ENCODE measurements at regions not wholly inside any gene's neighbourhood (a gene's known extent, or its start where the extent isn't known, plus 50 kb on each side); places are given as distances from the start of the nearest gene placed in this dataset.
"Not testable (repeated sequence)": the region's sequence is repeated elsewhere in the genome, so short reads cannot be mapped to it uniquely, and the experiment has no call there.

DNA sequence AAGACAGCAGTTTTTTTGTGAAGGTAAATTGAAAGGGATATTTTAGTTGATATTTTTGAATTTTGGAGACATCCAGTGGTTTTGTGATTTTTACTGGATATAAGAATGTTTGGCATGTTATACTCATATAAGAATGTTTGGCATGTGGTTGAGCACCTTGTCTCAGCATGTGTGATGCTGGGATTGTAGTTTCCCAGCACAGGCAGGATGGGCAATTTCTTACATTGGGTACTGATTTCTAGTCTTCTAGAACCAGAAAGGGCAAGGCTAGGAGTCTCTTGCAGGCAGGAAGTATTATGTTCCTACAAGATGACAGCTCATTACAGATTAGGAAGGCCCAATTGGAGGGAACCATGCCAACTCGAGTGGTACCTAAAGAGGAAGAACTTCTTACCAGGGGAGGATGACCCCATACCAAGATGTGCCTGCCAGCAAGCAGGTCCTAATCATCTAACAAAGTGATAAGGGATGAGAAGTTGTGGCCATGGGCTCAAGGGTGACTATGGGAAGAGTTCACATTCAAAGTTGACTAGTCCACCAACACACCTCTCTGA, 377.8 kb downstream of the UTRN start:
- no peak for DNase-seq

DNA sequence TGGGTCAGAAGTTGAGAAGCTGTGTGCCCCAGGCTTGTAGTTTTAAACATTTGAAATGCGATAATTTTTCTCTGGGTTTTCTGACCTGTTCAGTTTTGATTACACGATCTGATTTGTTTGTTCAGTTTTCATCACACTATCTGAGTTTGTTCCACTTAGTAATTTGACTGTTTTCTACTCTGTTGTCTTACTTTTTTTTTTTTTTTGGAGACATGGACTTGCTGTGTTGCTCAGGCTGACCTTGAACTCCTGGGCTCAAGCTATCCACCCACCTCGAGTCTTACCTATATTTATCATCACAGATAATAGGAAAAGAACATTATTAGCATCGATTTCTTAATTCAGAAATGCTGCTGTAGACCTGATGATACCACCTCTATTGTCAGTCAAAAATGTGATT, 379.1 kb downstream of the UTRN start:
- DNase-seq: no peak

DNA sequence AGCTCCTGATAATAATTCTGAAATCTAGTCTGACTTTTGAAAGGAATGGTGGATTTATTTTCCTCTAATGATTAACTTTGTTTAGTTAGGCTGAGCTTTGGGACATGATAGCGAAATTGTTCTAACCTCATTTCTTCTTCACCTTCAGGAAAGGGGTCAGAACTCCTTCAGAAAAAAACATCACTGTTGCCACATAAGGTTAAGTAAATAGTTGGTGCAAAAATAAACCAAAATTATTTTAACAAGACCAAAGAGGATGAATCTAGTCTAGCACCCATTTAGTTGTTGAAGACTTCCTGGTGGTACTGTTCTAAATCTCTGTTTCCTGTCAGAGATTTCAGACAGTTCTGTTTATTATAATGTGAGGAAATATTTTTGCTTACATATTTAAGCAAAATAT, 379.8 kb downstream of the UTRN start:
- DNase-seq: no peak

DNA sequence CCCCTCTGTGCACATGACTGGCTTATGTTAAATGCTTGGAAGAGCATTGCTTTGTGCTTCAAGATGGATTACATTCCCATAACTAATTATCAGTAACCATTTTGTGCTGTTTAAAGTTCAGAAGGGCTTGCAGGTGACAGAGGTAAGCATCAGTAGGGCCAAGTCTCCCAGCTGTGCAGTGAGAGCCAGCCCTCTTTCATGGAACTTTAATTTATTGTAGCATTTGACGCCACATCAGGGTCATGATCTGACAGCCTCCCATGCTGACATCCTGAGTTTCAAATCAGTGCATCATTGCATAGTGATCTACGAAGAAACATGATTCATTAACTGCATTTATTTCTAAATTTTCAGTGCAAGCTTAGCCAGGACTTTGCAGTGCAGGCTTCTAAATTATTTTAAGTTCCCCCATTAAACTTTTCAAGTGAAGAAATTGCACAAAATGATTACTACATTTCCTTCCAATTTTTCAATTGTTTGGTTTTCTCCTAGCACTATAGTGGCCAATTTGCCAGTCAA, 380.9 kb downstream of the UTRN start:
- no peak for DNase-seq

DNA sequence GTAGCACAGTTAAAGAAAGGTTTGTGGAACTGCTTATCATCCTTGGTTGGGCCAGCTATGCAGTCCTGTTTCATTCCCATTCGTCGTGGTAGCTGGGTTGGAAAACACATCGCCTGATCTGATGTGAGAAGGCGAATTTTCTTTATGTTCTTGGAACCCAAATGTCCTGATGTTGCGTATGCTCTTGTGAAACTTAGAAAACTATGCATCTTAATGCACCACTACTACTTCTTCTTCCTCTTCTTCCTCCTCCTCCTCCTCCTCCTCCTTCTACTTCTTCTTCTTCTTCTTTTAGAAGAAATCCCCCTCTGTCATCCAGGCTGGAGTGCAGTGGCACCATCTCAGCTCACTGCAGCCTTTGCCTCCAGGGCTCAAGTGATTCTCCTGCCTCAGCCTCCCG, 381.6 kb downstream of the UTRN start:
- DNase-seq: no peak

DNA sequence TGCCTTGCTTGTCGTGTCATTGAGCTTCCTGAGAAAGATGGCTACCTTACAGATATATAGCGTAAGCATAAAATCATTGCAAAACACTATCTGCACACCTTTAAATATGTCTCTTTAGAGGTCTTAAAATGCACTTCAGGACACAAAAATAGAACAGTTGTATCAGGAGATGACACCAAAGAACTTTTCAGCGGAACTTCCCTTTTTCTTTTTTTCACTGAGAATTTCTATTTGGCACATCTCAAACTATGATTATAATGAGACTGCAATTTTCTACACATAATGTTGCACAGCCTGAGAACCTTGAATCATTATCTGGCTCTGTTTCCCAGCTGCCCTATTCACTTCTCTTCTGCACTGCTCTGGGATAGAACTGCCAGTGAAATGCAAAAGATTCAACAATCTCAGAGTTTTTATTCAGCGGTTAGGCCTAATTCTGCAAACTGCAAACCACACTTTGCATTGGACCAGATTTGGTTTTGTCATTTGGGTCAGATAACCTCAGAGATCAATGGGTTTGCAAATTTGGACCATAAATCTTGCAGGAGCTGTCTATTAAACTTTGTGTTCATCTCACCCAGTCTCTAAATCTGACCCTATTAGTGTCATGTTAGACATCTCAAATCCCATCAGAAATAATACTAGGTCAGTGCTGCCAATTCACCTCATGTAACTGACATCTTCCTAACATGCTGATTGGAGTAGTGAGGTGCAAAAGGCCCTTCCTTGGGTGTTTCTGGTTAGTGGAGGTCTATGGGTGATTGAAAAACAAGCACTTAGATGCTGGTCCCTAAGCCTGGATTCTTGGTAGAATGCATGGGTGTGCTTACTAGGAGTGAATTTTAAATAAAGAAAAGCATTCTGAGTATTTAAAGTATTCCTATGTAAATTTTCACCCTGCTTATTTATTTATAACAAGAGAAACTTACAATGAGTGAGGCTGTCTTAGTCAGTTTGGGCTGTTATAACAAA, 382.7 kb downstream of the UTRN start:
- DNase-seq: no peak

DNA sequence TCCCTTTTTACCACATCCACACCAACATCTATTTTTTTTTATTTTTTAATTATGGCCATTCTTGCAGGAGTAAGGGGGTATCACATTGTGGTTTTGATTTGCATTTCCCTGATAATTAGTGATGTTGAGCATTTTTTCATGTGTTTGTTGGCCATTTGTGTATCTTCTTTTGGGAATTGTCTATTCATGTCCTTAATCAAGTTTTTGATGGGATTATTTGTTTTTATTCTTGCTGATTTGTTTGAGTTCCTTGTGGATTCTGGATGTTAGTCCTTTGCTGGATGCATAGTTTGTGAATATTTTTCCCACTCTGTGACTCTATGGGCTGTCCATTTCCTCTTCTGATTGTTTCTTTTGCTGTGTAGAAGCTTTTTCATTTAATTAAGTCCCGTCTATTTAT, 385.1 kb downstream of the UTRN start:
- not testable (repeated sequence) for DNase-seq

DNA sequence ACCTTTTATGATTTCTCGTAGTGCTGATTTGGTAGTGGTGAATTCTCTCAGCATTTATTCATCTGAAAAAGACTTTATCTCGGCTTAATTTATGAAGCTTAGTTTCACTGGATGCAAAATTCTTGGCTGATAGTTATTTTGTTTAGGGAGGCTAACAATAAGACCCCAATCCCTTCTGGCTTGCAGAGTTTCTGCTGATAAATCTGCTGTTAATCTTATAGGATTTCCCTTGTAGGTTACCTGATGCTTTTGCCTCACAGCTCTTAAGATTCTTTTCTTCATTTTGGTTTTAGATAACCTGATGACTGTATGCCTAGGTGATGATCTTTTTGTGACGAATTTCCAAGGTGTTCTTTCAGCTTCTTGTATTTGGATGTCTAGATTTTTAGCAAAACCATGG, 388.7 kb downstream of the UTRN start:
- DNase-seq: no peak

DNA sequence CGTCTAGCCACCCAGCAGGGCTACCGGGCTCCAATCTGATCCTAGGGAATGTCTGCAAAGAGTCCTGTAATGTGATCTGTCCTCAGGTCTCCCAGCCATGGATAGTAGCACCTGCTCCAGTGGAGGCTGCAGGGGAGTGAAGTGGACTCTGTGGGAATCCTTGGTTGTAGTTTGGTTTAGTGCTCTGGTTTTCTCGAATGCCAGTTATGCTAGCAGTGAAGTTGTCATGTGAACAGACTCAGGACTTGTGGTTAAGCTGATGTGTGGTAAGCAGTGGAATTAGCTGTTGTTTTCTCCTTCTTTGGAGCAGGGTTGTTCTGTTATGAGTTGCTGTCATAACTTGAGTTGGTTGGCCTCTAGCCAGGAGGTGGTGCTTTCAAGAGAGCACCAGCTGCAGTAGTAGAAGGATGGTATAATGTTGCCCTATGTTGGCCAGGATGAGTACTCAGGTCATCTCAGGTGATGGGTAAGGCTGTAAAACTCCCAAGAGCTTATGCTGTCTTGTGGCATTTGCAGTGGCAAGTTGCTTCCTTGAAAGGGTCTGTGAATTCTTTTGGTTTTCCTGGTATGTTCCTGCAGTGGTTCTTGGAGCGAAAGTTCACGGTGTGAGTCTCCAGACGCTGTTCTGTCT, 390.2 kb downstream of the UTRN start:
- no peak for DNase-seq

DNA sequence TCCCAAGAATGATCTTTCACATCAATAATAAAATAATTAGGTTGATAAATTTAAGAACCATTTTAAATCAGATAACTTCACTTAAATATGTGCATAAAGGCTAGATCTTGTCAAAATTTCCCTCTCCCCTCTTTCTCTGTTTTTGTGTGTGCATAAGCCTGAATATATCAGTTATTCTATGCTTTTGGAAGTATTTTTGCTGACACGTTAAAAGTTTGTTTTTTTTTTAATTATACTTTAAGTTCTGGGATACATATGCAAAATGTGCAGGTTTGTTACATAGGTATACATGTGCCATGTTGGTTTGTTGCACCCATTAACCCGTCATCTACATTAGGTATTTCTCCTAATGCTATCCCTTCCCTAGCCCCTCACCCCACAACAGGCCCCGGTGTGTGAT, 391.2 kb downstream of the UTRN start:
- not testable (repeated sequence) for DNase-seq

DNA sequence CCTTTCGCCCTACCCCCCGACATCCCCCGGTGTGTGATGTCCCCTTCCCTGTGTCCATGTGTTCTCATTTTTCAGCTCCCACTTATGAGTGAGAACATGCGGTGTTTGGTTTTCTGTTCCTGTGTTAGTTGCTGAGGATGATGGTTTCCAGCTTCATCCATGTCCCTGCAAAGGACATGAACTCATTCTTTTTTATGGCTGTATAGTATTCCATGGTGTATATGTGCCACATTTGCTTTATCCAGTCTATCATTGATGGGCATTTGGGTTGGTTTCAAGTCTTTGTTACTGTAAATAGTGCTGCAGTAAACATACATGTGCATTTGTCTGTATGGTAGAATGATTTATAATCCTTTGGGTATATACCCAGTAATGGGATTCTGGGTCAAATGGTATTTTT, 392.1 kb downstream of the UTRN start:
- DNase-seq: not testable (repeated sequence)

DNA sequence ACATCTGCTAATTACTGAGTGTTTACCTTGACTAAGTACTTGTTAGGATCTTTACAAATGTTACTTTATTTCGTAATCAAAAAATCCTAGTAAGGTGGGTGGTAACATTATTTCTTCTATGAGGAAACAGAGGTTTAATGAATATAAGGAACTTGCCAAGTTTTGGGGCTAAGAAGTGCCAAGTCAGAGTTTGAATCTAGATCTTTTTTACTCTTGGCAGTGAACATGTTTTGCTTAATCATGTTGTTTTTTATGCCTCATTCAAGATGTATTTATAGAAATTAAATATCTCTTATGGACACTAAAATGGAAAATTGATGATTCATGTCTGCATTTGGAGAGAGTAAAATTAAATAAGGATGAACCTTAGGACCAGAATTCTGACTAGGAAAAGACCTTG, 393.7 kb downstream of the UTRN start:
- DNase-seq: no peak

DNA sequence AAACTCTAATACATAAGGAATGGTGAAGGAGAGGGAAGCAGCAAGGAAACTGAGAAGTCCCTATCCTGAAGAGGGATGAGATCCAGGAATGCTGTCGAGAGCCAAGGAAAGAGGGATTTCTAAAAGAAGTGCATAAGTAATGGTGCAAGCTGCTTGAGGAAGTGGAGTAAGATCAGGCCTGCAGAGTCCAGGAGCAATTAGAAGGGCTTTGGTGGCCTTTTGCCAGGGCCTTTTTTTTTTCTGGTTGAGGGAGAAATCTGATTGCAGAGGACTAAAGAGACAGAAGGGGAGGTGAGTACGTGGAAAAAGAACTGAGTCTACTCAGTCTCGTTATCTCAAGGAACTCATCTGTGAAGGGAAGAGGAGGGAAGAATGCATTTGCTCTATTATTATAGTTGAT, 396.2 kb downstream of the UTRN start:
- no peak for DNase-seq

DNA sequence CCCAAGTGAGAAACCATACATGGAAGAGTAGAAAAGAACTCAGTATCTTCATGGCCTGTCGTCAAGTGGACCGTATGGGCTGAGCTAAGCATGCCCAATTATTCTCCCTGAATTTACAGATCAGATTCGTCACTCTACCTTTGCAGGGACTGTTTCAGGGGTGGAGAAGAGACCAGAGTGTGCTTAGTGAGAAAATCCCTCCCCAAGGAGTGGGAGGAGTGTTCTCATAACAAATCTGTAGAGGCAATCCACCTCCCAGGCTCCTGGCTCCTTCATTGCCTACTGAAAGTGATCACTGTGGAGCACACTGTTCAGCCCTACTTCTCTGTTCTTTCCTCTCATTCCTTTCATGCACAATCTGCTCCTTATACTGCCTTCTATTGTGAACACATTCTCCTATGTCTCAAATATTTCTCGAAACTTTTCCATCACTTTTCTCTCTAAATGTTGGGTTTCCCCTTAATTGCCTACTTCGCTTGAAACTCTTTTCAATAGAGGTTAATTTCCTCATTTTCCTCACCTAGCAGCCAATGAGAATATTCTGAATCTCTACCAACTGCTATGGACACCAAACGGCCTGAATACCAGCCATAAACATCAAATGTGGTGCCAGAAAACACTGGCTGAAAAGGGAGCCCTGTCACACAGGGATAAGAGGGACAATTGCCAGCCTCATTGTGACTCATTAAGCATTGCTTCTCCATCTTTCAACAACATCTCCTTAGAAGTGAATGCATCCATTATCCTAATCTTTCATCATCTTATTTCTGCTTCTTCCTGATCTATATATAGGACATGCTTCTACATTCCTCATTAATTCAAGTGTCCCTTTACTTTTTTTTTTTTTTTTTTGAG, 398.3 kb downstream of the UTRN start:
- no peak for DNase-seq

DNA sequence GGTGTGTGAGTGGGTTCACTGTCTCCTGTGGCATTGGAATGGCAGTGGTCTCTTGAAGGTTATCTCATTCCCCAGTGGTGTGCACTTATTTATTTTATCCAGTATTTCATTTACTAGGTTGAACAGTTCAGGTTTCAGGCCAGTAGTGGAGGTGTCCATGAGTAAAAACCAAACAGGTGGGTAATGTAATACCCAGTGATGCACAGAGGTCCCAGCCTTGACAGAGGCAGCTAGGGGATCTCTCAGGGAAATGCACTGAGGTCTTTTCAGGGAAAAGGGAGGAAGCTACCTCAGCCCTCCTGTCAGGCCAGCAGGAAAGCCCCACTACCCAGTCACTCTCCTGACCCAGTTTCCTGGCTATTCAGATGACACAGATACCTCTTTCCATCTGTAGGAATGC, 403.6 kb downstream of the UTRN start:
- DNase-seq: no peak

DNA sequence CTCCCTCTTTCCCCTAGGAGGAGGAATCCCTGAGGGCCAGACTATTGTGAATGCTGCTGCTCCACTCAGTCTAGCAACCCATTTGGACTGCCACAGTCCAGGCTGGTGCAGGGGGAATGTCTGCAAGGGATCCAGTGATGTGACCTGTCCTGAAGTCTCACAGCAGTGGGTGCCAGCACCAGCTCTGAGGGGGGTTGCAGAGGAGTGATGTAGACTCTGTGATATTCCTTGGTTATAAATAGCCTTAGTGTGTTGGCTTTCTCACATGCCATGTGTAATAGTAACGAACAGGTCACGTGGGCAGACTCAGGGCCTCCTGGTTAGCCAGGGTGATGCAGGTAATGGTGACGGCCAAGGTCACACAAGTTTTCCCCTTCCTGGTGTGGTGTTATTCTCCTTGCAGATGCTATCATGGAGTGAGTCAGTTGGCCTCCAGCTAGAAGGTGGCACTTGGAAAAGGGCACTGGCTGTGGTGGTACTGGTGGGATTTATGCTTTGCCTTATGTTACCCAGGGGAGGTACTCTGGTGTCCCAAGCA, 404.4 kb downstream of the UTRN start:
- DNase-seq: no peak

DNA sequence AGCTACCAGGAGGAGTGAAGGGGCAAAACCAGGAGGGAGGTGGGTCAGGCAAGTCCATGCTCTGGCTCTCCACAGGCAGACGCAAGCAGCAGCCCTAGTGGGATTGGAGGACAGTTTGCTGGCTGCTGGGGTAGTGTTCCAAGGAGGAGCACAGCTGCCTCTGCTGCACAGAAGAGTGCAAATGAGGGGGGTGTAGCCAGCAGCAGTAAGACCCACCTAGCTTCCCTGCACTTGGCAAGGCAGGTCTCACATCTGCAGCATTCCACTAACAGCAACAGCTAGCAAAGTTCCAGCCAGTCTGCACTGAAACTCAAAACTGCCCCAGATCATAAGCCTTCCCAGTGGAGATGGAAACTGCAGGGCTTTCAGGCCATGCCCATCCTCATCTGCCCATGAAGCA, 405.0 kb downstream of the UTRN start:
- no peak for DNase-seq

DNA sequence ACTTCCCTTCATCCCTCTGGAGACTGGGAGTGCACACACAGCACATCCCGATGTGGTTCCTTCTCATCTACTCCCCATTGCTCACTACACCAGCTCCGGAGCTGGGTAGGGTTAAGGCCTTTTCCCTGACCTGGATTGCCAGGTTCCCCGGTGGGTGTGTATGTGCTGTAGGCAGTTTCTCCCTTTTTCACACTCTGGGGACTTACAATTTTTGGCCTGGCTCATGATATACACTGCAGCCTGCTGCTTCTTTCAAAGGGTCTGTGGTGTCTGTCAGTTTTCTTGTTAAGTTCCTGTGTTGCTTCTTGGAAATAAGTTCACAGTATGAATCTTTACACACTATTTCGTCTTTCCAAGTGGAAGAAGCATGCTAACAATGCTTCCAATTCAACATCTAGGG, 405.5 kb downstream of the UTRN start:
- no peak for DNase-seq

DNA sequence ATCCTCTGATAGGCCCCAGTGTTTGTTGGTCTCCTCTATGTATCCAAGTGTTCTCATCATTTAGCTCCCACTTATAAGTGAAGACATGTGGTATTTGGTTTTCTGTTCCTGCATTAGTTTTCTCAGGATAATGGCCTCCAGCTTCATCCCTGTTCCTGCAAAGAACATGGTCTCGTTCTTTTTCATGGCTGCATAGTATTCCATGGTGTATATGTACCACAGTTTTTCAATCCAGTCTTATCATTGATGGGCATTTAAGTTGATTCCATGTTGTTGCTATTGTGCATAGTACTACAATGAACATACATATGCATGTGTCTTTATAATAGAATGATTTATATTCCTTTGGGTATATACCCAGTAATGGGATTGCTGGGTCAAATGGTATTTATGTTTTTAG, 406.9 kb downstream of the UTRN start:
- DNase-seq: not testable (repeated sequence)

DNA sequence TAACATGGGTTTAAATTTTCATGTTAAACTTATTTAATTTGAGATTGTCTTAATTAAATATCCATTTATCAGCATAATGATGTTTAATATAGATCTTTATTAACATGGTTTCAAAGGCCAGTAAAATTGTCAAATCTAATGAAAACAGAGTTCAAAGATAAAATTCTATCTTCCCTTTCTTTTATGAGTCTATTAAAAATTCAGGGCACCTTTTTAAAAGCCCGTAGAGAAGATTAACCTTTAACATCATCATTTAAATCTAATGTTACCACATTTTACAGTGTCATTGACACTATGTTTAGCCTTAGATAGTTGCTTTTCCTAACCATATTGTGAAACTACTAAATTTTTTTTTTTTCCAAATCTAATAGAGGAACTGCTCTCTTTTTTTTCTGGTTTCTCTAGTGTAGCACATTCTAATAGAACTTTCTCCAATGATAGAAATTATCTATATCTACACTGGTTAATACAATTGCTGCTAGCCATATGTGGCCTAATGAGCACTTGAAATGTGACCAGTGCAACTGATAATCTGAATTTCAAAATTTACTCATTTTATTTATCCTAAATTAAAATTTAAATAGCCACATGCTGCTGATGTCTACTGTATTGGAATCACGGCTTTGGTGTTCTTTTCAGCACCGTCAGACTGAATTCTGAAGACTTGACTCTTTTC, 410.9 kb downstream of the UTRN start:
- no peak for DNase-seq

DNA sequence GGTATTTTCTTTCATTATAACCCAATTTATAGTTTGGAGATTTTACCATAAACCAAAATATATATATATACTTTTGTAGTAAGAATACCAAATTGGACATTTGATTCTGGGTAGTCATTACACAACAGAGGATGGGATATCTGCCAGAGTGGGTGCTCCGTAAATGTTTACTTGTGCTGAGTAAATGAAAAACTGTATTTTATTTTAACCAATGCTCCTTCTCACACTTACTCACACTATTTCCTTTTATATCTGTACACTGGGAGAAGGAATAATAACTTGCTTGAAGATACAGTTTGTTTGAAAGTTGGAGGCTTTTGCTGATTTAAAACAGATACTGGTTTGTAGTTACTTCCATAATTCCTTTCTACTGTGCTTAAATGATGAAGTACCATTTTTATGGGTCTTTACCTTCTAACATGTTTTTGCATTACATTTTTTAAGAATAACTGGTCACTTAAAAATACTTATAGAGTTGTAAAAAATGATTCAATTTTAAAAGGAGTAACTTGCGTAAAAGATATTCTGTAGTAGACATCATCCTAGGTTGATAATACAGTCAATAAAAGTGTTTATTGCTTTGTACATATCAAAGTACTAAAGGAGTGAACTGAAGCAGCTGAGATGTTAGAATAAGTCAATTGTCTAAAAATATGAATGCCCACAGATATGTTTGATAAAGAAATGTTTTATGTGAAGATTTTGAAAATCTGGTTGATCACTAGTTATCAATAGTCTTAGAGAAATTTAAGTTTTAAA, 411.7 kb downstream of the UTRN start:
- no peak for DNase-seq
